Activated T-helper 2 cell treated with anti-CD3 and anti-CD28 coated beads, Interferon-gamma antibody, Interleukin-2, Interleukin-4, amounts not matched to agents 10 μg/mL and 5 μg/mL and 100 μg/mL, durations not matched to agents 14 hours and 24 hours and 36 hours (primary cell): ENCODE measurements at regions not wholly inside any gene's neighbourhood (a gene's known extent, or its start where the extent isn't known, plus 50 kb on each side); places are given as distances from the start of the nearest gene placed in this dataset.
"Not testable (repeated sequence)": the region's sequence is repeated elsewhere in the genome, so short reads cannot be mapped to it uniquely, and the experiment has no call there.

ENCODE experiments used
- DNase-seq: peaks from one replicate; pipeline ENCODE4 v3.0.0; 2021; ENCODE audit warnings: low spot score
- H3K27ac Mint-ChIP-seq: one replicate; pipeline ENCODE4 v1.8.0; 2021; ENCODE audit warnings: mixed read lengths
- H3K27me3 Mint-ChIP-seq: one replicate; pipeline ENCODE4 v1.8.0; 2021; ENCODE audit warnings: low read depth, mixed read lengths
- H3K36me3 Mint-ChIP-seq: one replicate; pipeline ENCODE4 v1.8.0; 2021; ENCODE audit warnings: low read depth, mixed read lengths
- H3K4me1 Mint-ChIP-seq: one replicate; pipeline ENCODE4 v1.8.0; 2021; ENCODE audit warnings: low read depth, mixed read lengths
- H3K4me3 Mint-ChIP-seq: one replicate; pipeline ENCODE4 v1.8.0; 2021; ENCODE audit warnings: low read depth, mild to moderate bottlenecking, moderate library complexity, mixed read lengths
- H3K9me3 Mint-ChIP-seq: one replicate; pipeline ENCODE4 v1.8.0; 2021; ENCODE audit warnings: mixed read lengths
- intact Hi-C: fragments of 100-400 bp; cut with micrococcal nuclease; formaldehyde crosslinking; loops from one replicate; pipeline ENCODE4 v1.15.1; 2023

DNA sequence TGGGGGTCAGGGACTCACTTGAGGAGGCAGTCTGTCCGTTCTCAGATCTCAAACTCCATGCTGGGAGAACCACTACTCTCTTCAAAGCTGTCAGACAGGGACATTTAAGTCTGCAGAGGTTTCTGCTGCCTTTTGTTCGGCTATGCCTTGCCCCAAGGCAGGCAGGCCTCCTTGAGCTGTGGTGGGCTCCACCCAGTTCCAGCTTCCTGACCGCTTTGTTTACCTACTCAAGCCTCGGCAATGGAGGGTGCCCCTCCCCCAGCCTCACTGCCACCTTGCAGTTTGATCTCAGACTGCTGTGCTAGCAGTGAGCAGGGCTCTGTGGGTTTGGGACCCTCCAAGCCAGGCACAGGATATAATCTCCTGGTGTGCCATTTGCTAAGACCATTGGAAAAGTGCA lies 530.0 kb downstream of the LRRIQ3 start:
- H3K36me3 Mint-ChIP-seq, H3K9me3 Mint-ChIP-seq, H3K27ac Mint-ChIP-seq, intact Hi-C loops, H3K4me3 Mint-ChIP-seq, H3K27me3 Mint-ChIP-seq, DNase-seq, H3K4me1 Mint-ChIP-seq: not testable (repeated sequence)

DNA sequence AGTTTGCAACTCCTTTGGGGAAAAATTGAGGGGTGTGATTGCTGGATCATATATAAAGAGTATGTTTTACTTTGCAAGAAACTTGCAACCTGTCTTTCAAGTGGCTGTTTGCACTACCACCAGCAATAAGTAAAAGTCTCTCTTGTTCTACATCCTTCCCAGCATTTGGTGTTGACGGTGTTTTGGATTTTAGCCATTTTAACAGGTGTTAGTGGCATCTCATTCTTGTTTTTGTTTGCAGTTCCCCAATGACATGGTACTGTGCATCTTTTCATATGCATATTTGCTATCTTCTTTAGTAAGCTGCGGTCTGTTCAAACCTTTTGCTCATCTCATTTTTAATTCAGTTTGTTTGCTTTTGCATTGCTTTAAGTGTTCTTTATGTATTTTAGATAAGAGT lies 535.5 kb downstream of the LRRIQ3 start:
- no peak overlapping the region for H3K4me3 Mint-ChIP-seq
- DNase-seq = no peak
- peaks cover 5% of the 10 kb centered on the region for H3K9me3 Mint-ChIP-seq

DNA sequence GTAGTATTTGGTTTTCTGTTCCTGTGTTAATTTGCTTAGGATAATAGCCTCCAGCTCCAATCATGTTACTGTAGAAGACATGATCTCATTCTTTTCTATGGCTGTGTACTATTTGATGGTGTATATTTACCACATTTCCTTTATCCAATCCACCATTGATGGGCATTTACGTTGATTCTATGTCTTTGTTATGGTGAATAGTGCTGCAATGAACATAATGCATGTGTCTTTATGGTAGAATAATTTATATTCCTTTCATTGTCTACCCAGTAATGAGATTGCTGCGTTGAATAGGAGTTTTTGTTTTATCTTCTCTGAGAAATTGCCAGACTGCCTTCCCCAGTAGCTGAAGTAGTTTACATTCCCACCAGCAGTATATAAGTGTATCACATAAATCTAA lies 538.8 kb downstream of the LRRIQ3 start:
- Mint-ChIP-seq H3K27me3 (no peaks in the 10 kb centered on the region), H3K4me3 (no peak overlapping the region), H3K27ac (no peak overlapping the region), H3K36me3 (no peaks in the 10 kb centered on the region), H3K4me1 (no peaks in the 10 kb centered on the region), H3K9me3 (peaks cover 5% of the 10 kb centered on the region)
- no peak for DNase-seq
- intact Hi-C loops = no loop called here

More for the DNA sequence above, 535.5 kb downstream of the LRRIQ3 start:
- H3K36me3 Mint-ChIP-seq = no peaks in the 10 kb centered on the region
- H3K4me1 Mint-ChIP-seq = no peaks in the 10 kb centered on the region
- no peaks in the 10 kb centered on the region for H3K27me3 Mint-ChIP-seq
- intact Hi-C loops = no loop called here
- no peak overlapping the region for H3K27ac Mint-ChIP-seq

DNA sequence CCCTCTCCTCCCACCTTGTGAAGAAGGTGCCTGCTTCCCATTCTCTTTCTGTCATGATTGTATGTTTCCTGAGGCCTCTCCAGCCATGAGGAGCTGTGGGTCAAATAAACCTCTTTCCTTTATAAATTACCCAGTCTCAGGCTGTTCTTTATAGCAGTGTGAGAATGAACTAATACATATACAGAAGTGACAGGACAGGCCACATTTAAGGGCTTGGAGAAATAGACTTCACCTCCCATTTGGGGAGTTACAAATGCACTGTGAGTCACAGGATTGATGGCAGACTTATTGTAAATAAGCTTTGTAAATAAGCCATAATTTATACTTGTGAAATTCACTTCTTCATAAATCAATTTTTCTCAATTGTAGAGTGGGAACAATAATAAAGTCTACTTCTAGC lies 543.3 kb downstream of the LRRIQ3 start:
- H3K4me1 Mint-ChIP-seq = no peaks in the 10 kb centered on the region
- H3K36me3 Mint-ChIP-seq = no peaks in the 10 kb centered on the region
- no peak overlapping the region for H3K4me3 Mint-ChIP-seq

DNA sequence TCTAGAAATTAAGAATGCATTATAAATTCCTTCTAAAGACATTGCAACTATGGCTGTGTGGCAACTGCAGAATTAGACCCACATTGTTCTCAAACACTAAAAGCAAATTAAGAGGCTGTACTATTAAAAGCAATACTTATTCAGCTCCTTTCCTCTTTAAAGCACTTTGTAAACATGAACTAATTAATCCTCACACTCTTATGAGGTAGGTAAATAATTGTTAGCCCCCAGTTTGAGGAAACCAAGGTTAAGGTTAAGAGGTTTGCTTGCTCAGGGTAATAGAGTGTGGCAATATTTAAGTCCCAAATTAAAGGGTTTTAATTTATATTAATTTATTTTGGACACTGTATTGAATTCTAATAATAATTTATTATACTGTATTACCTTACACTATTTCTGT lies 553.8 kb downstream of the LRRIQ3 start:
- H3K4me3 Mint-ChIP-seq = no peak overlapping the region
- H3K9me3 Mint-ChIP-seq = peaks cover 2% of the 10 kb centered on the region
- no peak for DNase-seq
- no peak overlapping the region for H3K27ac Mint-ChIP-seq
- no peaks in the 10 kb centered on the region for H3K36me3 Mint-ChIP-seq
- H3K27me3 Mint-ChIP-seq = no peaks in the 10 kb centered on the region
- intact Hi-C loops = no loop called here
- no peaks in the 10 kb centered on the region for H3K4me1 Mint-ChIP-seq

More for the DNA sequence above, 543.3 kb downstream of the LRRIQ3 start:
- no peak overlapping the region for H3K27ac Mint-ChIP-seq
- no peaks in the 10 kb centered on the region for H3K9me3 Mint-ChIP-seq
- H3K27me3 Mint-ChIP-seq = no peaks in the 10 kb centered on the region
- DNase-seq = no peak
- intact Hi-C loops = no loop called here

DNA sequence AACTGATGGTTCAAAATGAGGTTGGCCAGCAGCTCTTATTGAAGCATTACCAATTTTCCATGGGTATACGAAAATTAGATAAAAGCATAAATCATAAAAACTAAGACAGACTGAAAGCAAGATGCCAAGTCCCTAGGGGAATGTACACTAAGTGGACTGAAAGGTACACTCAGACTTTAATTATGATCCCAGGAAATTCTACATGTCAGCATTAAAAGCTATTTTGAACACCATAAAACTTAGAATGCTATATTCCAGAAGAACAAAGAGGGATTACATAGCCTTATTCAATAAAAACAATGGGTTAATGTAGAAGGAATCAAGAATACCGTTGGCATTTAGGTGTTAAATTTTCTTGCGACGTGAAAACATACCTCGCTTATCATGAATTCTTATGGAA lies 558.5 kb downstream of the LRRIQ3 start:
- Mint-ChIP-seq H3K9me3 (no peaks in the 10 kb centered on the region), H3K27me3 (no peaks in the 10 kb centered on the region), H3K27ac (no peak overlapping the region), H3K4me3 (no peak overlapping the region), H3K4me1 (no peaks in the 10 kb centered on the region), H3K36me3 (no peaks in the 10 kb centered on the region)
- intact Hi-C loops = no loop called here
- DNase-seq = no peak

DNA sequence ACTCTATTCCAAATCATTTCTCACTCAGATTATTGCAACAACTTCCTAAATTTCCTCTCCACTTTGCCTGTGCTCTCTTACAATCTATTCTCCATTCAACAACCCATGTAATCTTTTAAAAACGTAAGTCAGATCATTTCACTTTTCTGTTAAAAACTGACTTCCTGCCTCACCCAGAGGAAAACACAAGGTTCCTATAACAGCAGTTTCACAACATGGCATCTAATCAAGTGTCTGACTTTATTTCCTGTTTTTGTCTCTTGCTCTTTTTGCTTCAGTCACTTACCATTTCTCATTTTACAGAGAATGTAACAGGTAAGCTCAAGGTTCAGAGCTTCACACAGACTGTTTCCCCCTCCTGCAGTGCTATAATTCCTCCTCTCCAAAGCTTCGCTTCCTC lies 560.7 kb downstream of the LRRIQ3 start:
- H3K27ac Mint-ChIP-seq = no peak overlapping the region

DNA sequence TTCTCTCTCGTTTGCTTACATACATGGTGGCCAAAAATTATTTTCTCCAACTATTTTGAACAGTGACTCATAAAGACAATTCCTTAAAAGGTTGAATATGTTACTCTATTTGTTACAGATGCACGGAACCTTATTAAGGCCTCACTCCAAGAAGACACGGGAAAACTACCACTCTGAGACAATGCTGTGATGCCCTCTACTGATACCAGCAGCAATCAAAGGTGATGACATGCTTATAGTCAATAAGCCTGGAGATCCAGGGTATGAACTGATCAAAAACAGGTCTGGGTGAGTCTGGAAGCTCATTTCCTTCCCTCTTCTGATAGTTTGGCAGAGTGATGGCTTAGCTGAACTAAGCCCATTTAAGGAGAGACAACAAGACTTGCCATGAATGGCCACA lies 563.0 kb downstream of the LRRIQ3 start:
- H3K36me3 Mint-ChIP-seq = no peaks in the 10 kb centered on the region
- no peaks in the 10 kb centered on the region for H3K27me3 Mint-ChIP-seq
- H3K4me3 Mint-ChIP-seq = no peak overlapping the region
- H3K9me3 Mint-ChIP-seq = no peaks in the 10 kb centered on the region
- no peak for DNase-seq
- no peaks in the 10 kb centered on the region for H3K4me1 Mint-ChIP-seq
- no peak overlapping the region for H3K27ac Mint-ChIP-seq
- intact Hi-C loops = no loop called here

More for the DNA sequence above, 560.7 kb downstream of the LRRIQ3 start:
- no peak overlapping the region for H3K4me3 Mint-ChIP-seq
- DNase-seq = no peak
- intact Hi-C loops = no loop called here
- H3K36me3 Mint-ChIP-seq = no peaks in the 10 kb centered on the region
- no peaks in the 10 kb centered on the region for H3K9me3 Mint-ChIP-seq
- H3K27me3 Mint-ChIP-seq = no peaks in the 10 kb centered on the region
- H3K4me1 Mint-ChIP-seq = no peaks in the 10 kb centered on the region

DNA sequence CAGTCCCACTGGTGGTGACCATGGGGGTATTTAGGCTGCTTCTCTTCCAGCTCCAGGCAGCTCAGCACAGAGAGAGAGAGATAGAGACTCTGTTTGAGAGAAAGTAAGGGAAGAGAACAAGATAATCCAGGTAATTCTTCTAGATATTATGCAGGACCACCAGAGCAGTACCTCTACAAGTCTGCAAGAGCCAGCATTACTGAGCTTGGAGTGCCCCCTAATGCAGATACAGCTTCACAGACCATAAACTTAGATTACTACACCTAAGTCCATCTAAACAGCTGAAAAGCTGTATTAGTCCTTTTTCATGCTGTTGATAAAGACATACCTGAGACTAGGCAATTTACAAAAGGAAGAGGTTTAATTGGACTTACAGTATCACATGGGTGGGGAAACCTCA lies 570.3 kb downstream of the LRRIQ3 start:
- Mint-ChIP-seq H3K27ac (no peak overlapping the region), H3K27me3 (no peaks in the 10 kb centered on the region), H3K9me3 (peaks cover 10% of the 10 kb centered on the region), H3K4me1 (no peaks in the 10 kb centered on the region), H3K4me3 (no peak overlapping the region), H3K36me3 (no peaks in the 10 kb centered on the region)
- no peak for DNase-seq
- intact Hi-C loops = no loop called here

DNA sequence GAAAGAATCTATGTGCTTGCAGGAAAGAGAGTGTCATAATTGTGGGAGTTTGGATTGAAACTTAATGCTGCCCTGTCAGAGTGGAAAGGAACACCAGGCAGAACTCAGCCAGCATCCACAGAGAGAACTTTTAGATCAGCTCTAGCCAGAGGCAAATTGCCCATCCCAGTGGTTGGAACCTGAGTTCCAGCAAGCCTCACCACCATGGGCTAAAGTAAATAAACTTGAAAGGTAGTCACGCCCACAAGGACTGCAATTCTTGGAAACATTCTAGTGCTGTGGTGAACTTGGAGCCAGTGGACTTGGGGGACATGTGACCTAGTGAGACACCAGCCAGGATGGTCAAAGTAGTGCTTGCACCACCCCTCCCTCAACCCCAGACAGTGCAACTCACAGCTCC lies 571.6 kb downstream of the LRRIQ3 start:
- no peak for DNase-seq
- no peak overlapping the region for H3K4me3 Mint-ChIP-seq
- H3K9me3 Mint-ChIP-seq = peaks cover 10% of the 10 kb centered on the region
- H3K27ac Mint-ChIP-seq = no peak overlapping the region
- H3K4me1 Mint-ChIP-seq = no peaks in the 10 kb centered on the region
- no peaks in the 10 kb centered on the region for H3K36me3 Mint-ChIP-seq
- intact Hi-C loops = no loop called here
- no peaks in the 10 kb centered on the region for H3K27me3 Mint-ChIP-seq

DNA sequence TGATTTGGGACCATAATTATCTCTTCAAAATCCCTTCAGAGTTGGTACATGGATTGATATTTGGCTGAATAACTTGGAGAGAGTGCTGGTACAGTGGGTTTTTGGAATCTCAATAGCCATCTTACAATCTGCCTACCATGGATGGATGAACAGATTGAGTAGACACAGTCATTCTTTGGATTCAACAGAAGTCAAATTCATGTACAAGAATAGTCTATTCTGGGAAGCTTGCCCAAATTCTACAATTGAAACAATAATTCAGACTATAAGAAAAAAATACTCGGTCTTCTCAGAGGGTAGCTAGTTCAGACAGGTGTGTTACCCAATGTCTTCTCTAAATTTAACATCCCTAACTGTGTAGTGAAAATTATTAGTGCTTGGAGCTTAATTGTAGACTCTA lies 574.0 kb downstream of the LRRIQ3 start:
- no peak overlapping the region for H3K4me3 Mint-ChIP-seq
- no peaks in the 10 kb centered on the region for H3K27me3 Mint-ChIP-seq
- no peaks in the 10 kb centered on the region for H3K36me3 Mint-ChIP-seq
- peaks cover 9% of the 10 kb centered on the region for H3K9me3 Mint-ChIP-seq
- no peak for DNase-seq
- H3K27ac Mint-ChIP-seq = no peak overlapping the region
- H3K4me1 Mint-ChIP-seq = no peaks in the 10 kb centered on the region
- intact Hi-C loops = no loop called here

DNA sequence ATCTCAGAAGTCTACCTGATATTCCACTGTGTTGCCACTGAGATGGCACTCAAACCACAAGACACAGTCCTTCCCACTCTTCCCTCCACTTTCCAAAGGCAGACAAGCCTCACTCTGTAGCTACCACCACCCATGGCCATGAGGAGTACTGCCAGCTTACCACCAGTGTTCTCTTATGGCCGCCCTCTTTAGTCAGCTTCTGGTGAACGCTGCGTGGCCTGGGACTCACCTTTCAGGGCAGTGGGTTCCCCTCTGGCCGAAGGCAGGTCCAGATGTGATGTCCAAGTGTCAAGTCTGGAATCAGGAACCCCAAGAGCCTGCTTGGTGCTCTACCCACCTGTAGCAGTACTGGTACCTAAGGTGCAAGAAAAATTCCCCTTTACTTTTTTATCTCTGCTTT lies 580.8 kb downstream of the LRRIQ3 start:
- Mint-ChIP-seq H3K9me3 (peaks cover 8% of the 10 kb centered on the region), H3K27ac (no peak overlapping the region), H3K4me1 (no peaks in the 10 kb centered on the region), H3K27me3 (no peaks in the 10 kb centered on the region), H3K4me3 (no peak overlapping the region), H3K36me3 (no peaks in the 10 kb centered on the region)
- intact Hi-C loops = no loop called here
- DNase-seq = no peak

DNA sequence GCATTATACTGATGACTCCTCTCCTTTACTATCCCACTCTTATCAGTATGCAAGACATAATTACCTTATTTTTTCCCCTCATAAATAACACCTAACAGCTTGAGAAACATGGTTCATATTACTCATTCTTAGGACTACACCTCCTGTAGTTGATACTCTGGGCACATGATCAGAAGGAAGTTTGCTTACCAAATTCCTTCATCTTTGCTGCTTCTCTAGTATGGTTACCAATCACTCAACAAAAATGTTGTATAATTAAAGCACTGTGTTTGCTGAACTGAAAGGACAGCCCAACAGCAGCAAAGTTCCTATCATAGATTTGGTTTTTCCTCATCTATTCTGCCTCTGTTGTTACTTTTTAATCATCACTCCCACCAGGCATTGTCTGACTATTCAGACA lies 586.3 kb downstream of the LRRIQ3 start:
- DNase-seq = no peak
- intact Hi-C loops = no loop called here
- Mint-ChIP-seq H3K4me1 (no peaks in the 10 kb centered on the region), H3K9me3 (no peaks in the 10 kb centered on the region), H3K36me3 (no peaks in the 10 kb centered on the region), H3K27ac (no peak overlapping the region), H3K27me3 (no peaks in the 10 kb centered on the region), H3K4me3 (no peak overlapping the region)

DNA sequence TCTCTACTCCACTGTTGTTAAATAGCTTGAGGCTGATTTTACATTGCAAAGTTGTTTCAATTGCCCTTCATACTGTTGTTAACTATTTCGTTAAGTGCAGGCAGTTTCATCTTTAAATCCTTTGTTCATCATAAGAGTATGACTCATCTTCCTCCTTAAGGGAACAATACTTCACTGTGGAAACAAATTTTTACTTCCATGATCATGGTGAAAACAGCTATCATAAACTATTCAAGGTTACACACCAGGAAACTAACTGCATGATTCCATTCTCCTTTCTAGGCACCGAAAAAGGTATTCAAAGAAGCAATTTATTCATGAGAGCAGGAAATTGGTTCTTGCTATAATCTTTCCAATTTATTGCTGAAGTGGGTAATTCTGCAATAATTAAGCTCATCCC lies 593.2 kb downstream of the LRRIQ3 start:
- Mint-ChIP-seq H3K27ac (no peak overlapping the region), H3K4me1 (no peaks in the 10 kb centered on the region), H3K4me3 (no peak overlapping the region), H3K36me3 (no peaks in the 10 kb centered on the region), H3K27me3 (no peaks in the 10 kb centered on the region), H3K9me3 (peaks cover 14% of the 10 kb centered on the region)
- no peak for DNase-seq
- intact Hi-C loops = no loop called here
